ENCODE measurements at regions not wholly inside any gene's neighbourhood (a gene's known extent, or its start where the extent isn't known, plus 50 kb on each side); places are given as distances from the start of the nearest gene placed in this dataset.

- Histone ChIP-seq H3K27me3 (ENCODE audit: insufficient read depth) (no peaks in the 10 kb centered on the region), H3K27ac (ENCODE audit: low read depth in 2 of 2, low read length in 1 of 2) (no peak overlapping the region), H3K4me2 (no peak overlapping the region), H3K9me2 (no peaks in the 10 kb centered on the region), H3K36me3 (replicated peaks in 1 of 2; ENCODE audit: control insufficient read depth in 1 of 2, insufficient read depth in 2 of 2, low read length in 1 of 2) (no peaks in the 10 kb centered on the region), H3K4me1 (ENCODE audit: control insufficient read depth in 1 of 2, insufficient read depth in 2 of 2, low read depth in 1 of 2, low read length in 1 of 2) (no peaks in the 10 kb centered on the region; a peak in 2 of 4 replicates), H3K79me2 (ENCODE audit: insufficient read depth) (no peaks in the 10 kb centered on the region), H2AFZ (ENCODE audit: low read depth) (no peak overlapping the region), H3K9me3 (no peaks in the 10 kb centered on the region), H3K4me3 (ENCODE audit: low read depth in 2 of 2, low read length in 1 of 2) (no peak overlapping the region), H3K9ac (no peak overlapping the region), H4K20me1 (ENCODE audit: insufficient read depth) (no peaks in the 10 kb centered on the region), H3F3A (replicated peaks; ENCODE audit: insufficient read depth) (no peaks in the 10 kb centered on the region)
- DNase-seq, result no peak
- no peak for TF ChIP-seq NRF1 (IDR thresholded peaks at IDR 0.05; ENCODE audit: low read depth, low read length)
- WGBS (ENCODE audit: low lambda C conversion rate), result 90% methylated on average over 2 of the region's 2 CpGs
- POLR2A ChIA-PET, result no interaction called here
- CTCF ChIA-PET, result interaction anchor here (0.7 to 1.2 kb wide), 3 partner anchors 9 to 343 kb away, joined by 3 read pairs; no protein-coding TSS in a partner anchor
Measured at GRCh38 chr5:58121391-58121790, 338.5 kb downstream of the PLK2 start.

DNA sequence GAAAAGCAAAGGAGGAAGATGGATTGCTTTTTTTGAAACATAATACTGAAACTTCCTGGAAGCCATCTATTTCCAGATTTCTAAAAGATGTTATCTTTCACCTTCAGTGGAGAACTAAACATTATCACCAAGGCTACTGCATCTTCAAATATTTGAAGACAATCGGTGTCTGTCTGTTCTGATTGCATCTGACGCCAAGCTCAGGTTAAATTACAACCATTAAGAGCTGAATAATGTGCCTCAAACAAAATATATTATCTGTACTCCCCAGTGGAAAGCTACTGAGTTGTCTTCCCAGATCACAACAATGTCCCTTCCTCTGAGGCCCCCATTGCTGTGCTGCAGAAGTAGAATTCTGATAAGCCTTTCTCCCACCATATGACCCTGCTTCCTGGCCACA is 342.3 kb downstream of the PLK2 start:
- Histone ChIP-seq H3F3A (replicated peaks; ENCODE audit: insufficient read depth) (no peaks in the 10 kb centered on the region), H4K20me1 (ENCODE audit: insufficient read depth) (no peaks in the 10 kb centered on the region), H3K4me3 (ENCODE audit: low read depth in 2 of 2, low read length in 1 of 2) (no peak overlapping the region), H3K9me2 (no peaks in the 10 kb centered on the region), H3K79me2 (ENCODE audit: insufficient read depth) (no peaks in the 10 kb centered on the region), H3K27me3 (ENCODE audit: insufficient read depth) (no peaks in the 10 kb centered on the region), H2AFZ (ENCODE audit: low read depth) (no peak overlapping the region), H3K9ac (no peak overlapping the region), H3K4me1 (ENCODE audit: control insufficient read depth in 1 of 2, insufficient read depth in 2 of 2, low read depth in 1 of 2, low read length in 1 of 2) (no peaks in the 10 kb centered on the region; a peak in 2 of 4 replicates), H3K36me3 (replicated peaks in 1 of 2; ENCODE audit: control insufficient read depth in 1 of 2, insufficient read depth in 2 of 2, low read length in 1 of 2) (no peaks in the 10 kb centered on the region), H3K4me2 (no peak overlapping the region), H3K27ac (ENCODE audit: low read depth in 2 of 2, low read length in 1 of 2) (no peak overlapping the region), H3K9me3 (no peaks in the 10 kb centered on the region)
- no peak for TF ChIP-seq TAF1 (IDR thresholded peaks at IDR 0.05; ENCODE audit: borderline replicate concordance, low read depth, low read length)
- no peak for TF ChIP-seq EP300 (IDR thresholded peaks at IDR 0.05; ENCODE audit: borderline replicate concordance in 1 of 2, low read depth in 1 of 2, low read length in 1 of 2)
- no peak for TF ChIP-seq USF1 (IDR thresholded peaks at IDR 0.05; ENCODE audit: borderline replicate concordance, low read depth)
- no peak for TF ChIP-seq SMC3 (IDR thresholded peaks at IDR 0.05; ENCODE audit: low read depth, low read length)
- no peak for DNase-seq
- ChIA-PET POLR2A (no interaction called here), CTCF (no interaction called here)
- WGBS (ENCODE audit: low lambda C conversion rate), result 69% methylated on average over 2 of the region's 2 CpGs

GRCh38 chr5:58116346-58116745 is 343.5 kb downstream of the PLK2 start:
- H3K27me3 ChIP-seq (ENCODE audit: insufficient read depth), result no peaks in the 10 kb centered on the region
- no peaks in the 10 kb centered on the region for H3K9me2 ChIP-seq
- no peak overlapping the region for H3K27ac ChIP-seq (ENCODE audit: low read depth in 2 of 2, low read length in 1 of 2)
- H3K9ac ChIP-seq, result no peak overlapping the region
- H2AFZ ChIP-seq (ENCODE audit: low read depth), result no peak overlapping the region
- H4K20me1 ChIP-seq (ENCODE audit: insufficient read depth), result no peaks in the 10 kb centered on the region
- H3K4me1 ChIP-seq (ENCODE audit: control insufficient read depth in 1 of 2, insufficient read depth in 2 of 2, low read depth in 1 of 2, low read length in 1 of 2), result no peaks in the 10 kb centered on the region; a peak in 1 of 4 replicates
- H3F3A ChIP-seq (replicated peaks; ENCODE audit: insufficient read depth), result no peaks in the 10 kb centered on the region
- H3K79me2 ChIP-seq (ENCODE audit: insufficient read depth), result no peaks in the 10 kb centered on the region
- no peak for DNase-seq
- CTCF ChIA-PET, result no interaction called here
- no peak overlapping the region for H3K4me2 ChIP-seq
- H3K36me3 ChIP-seq (replicated peaks in 1 of 2; ENCODE audit: control insufficient read depth in 1 of 2, insufficient read depth in 2 of 2, low read length in 1 of 2), result no peaks in the 10 kb centered on the region
- POLR2A ChIA-PET, result no interaction called here
- WGBS (ENCODE audit: low lambda C conversion rate), result 86% methylated on average over 3 of the region's 3 CpGs
- TF ChIP-seq RAD21 (IDR thresholded peaks at IDR 0.05; ENCODE audit: low read length), result no peak
- TF ChIP-seq SMC3 (IDR thresholded peaks at IDR 0.05; ENCODE audit: low read depth, low read length), result no peak
- TF ChIP-seq TEAD4 (IDR thresholded peaks at IDR 0.05; ENCODE audit: borderline replicate concordance, insufficient read depth), result no peak
- TF ChIP-seq EZH2phosphoT487 (IDR thresholded peaks at IDR 0.05; ENCODE audit: borderline replicate concordance, low read depth), result no peak
- no peak for TF ChIP-seq MXI1 (IDR thresholded peaks at IDR 0.05; ENCODE audit: low read depth, low read length)
- no peak for TF ChIP-seq REST (IDR thresholded peaks at IDR 0.05; ENCODE audit: low read depth, low read length)
- no peak for TF ChIP-seq FOXJ3 (CRISPR knock-in tag; IDR thresholded peaks at IDR 0.05)
- no peak for TF ChIP-seq TCF12 (IDR thresholded peaks at IDR 0.05)
- no peak for TF ChIP-seq JUND (IDR thresholded peaks at IDR 0.05)
- no peak for TF ChIP-seq TAF1 (IDR thresholded peaks at IDR 0.05; ENCODE audit: borderline replicate concordance, low read depth, low read length)
- H3K4me3 ChIP-seq (ENCODE audit: low read depth in 2 of 2, low read length in 1 of 2), result no peak overlapping the region
- no peaks in the 10 kb centered on the region for H3K9me3 ChIP-seq
